ENCODE measurements at regions not wholly inside any gene's neighbourhood (a gene's known extent, or its start where the extent isn't known, plus 50 kb on each side); places are given as distances from the start of the nearest gene placed in this dataset.

DNA sequence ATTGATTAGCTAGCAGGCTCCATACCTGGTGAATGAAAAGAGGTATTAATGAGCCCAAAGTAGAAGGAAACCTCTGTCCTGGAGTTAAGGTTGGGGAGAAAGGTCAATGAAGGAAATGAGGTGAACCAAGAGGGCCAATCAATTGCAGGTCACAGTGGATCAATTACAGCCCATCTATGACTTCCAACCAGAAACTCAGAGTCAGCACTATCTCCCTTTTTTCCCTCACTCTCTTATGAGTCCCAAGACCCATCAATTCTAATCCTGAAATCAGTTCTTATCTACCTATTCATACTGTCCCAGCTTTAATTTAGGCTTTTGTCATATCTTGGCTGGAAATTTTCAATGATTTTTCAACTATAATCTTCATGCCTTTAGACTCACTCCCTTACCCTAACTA lies 433.2 kb upstream of the PKN2 start:
- TF ChIP-seq POLR2AphosphoS5 (IDR thresholded peaks at IDR 0.05): no peak
- TF ChIP-seq, protein P1, sequence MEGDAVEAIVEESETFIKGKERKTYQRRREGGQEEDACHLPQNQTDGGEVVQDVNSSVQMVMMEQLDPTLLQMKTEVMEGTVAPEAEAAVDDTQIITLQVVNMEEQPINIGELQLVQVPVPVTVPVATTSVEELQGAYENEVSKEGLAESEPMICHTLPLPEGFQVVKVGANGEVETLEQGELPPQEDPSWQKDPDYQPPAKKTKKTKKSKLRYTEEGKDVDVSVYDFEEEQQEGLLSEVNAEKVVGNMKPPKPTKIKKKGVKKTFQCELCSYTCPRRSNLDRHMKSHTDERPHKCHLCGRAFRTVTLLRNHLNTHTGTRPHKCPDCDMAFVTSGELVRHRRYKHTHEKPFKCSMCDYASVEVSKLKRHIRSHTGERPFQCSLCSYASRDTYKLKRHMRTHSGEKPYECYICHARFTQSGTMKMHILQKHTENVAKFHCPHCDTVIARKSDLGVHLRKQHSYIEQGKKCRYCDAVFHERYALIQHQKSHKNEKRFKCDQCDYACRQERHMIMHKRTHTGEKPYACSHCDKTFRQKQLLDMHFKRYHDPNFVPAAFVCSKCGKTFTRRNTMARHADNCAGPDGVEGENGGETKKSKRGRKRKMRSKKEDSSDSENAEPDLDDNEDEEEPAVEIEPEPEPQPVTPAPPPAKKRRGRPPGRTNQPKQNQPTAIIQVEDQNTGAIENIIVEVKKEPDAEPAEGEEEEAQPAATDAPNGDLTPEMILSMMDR (IDR thresholded peaks at IDR 0.05 in 8 of 11, conservative IDR thresholded peaks at IDR 0.05 in 3 of 11): no peak
